Panc1 (cell line): ENCODE measurements at regions not wholly inside any gene's neighbourhood (a gene's known extent, or its start where the extent isn't known, plus 50 kb on each side); places are given as distances from the start of the nearest gene placed in this dataset.

Experiments used
- ATAC-seq: fragments of 200-7000 bp; cut with Tn5 transposase; 2 replicates; pipeline ENCODE4 v1.9.1; 2020; ENCODE audit warnings: mild to moderate bottlenecking, moderate library complexity
- BruUV-seq: library from RNA; stranded (reverse); fragments of 400-500 nt; replicated peaks from 2 replicates; lab custom pipeline; 2021; lab: Mats Ljungman, UMichigan
- CTCF ChIA-PET: fragments of 300-600 bp; sonication (Branson Sonifier 250); formaldehyde crosslinking; loops from one replicate; lab custom pipeline; 2022; ENCODE audit warnings: antibody characterized with exemption; lab: Charles Lee
- POLR2A ChIA-PET: fragments of 300-600 bp; sonication (Branson Sonifier 250); formaldehyde crosslinking; loops from one replicate; lab custom pipeline; 2022; ENCODE audit warnings: antibody characterized with exemption; lab: Charles Lee
- DNase-seq: peaks from one replicate; pipeline ENCODE4 v3.0.0-alpha.2; 2010; ENCODE audit warnings: low read depth, low spot score
- H3K27ac ChIP-seq: 2 replicates; pipeline ENCODE4 v1.5.1; 2011; ENCODE audit warnings: mild to moderate bottlenecking, low read length, inconsistent platforms
- H3K27me3 ChIP-seq: fragments of 200-500 bp; sonication (Bioruptor generic); 2 replicates; pipeline ENCODE4 v1.6.0; 2014; ENCODE audit warnings: low read length, inconsistent platforms; ENCODE audit not compliant: control insufficient read depth, insufficient read depth
- H3K36me3 ChIP-seq: fragments of 200-500 bp; sonication (Bioruptor generic); 2 replicates; pipeline ENCODE4 v1.5.1; 2014; ENCODE audit warnings: inconsistent platforms, mild to moderate bottlenecking, low read length, moderate library complexity; ENCODE audit not compliant: control insufficient read depth, insufficient read depth
- H3K4me1 ChIP-seq: 2 replicates; pipeline ENCODE4 v1.5.1; 2011; ENCODE audit warnings: inconsistent platforms, mild to moderate bottlenecking, low read length, moderate library complexity; ENCODE audit not compliant: control insufficient read depth, insufficient read depth
- H3K4me3 ChIP-seq, 2 experiments: 2 replicates each; pipeline ENCODE4 v1.5.1; 2011 to 2012; ENCODE audit warnings: low read depth in 2 of 2, low read length in 2 of 2, mild to moderate bottlenecking in 2 of 2, inconsistent platforms in 1 of 2, moderate library complexity in 1 of 2
- H3K9me3 ChIP-seq: fragments of 200-500 bp; sonication (Bioruptor generic); 2 replicates; pipeline ENCODE4 v1.5.1; 2014; ENCODE audit warnings: low read depth, mild to moderate bottlenecking, inconsistent platforms, low read length, moderate library complexity; ENCODE audit not compliant: control insufficient read depth, insufficient read depth
- CTCF ChIP-seq: fragments of 450-650 bp; IDR thresholded peaks from 2 replicates; pipeline ENCODE4 v1.5.1; 2017; ENCODE audit warnings: mild to moderate bottlenecking
- POLR2AphosphoS5 ChIP-seq: IDR thresholded peaks from 2 replicates; pipeline ENCODE4 v1.6.1; 2012; ENCODE audit warnings: mild to moderate bottlenecking, low read depth, low read length, moderate library complexity
- REST ChIP-seq, 2 experiments: IDR thresholded peaks; 2 replicates each; pipeline ENCODE4 v1.6.1; 2011 to 2012; ENCODE audit warnings: low read depth in 2 of 2, control low read depth in 1 of 2, low read length in 1 of 2, mild to moderate bottlenecking in 1 of 2, moderate library complexity in 1 of 2; ENCODE audit not compliant: insufficient read depth in 1 of 2
- SIN3A ChIP-seq: IDR thresholded peaks from 2 replicates; pipeline ENCODE4 v1.6.1; 2012; ENCODE audit warnings: low read depth, mild to moderate bottlenecking, low read length, moderate library complexity, borderline replicate concordance; ENCODE audit not compliant: insufficient read depth
- TCF7L2 ChIP-seq: IDR thresholded peaks from 2 replicates; pipeline ENCODE4 v1.6.1; 2011; ENCODE audit warnings: mild to moderate bottlenecking, low read depth, low read length, inconsistent platforms
- in situ Hi-C: cut with HindIII; loops from 2 replicates; pipeline ENCODE4 v1.10.0; 2016; ENCODE audit warnings: low sequenced_read_pairs, low pct_unique_long_range_greater_than_20kb
- intact Hi-C: fragments of 100-400 bp; cut with micrococcal nuclease; formaldehyde crosslinking; loops from one replicate; pipeline ENCODE4 v1.10.0; 2022; ENCODE audit not compliant: unreplicated experiment

- POLR2A ChIA-PET, result no interaction called here
- no peak overlapping the region for H3K4me3 ChIP-seq
- H3K4me1 ChIP-seq, result no peaks in the 10 kb centered on the region
- ATAC-seq (no peak), DNase-seq (no peak)
- no peak for TF ChIP-seq REST (IDR thresholded peaks at IDR 0.05; ENCODE audit: insufficient read depth in 1 of 2, low read depth in 2 of 2, low read length in 1 of 2)
- TF ChIP-seq TCF7L2, result no peak
- TF ChIP-seq POLR2AphosphoS5, result no peak
- no peak for TF ChIP-seq SIN3A
- no peak for TF ChIP-seq CTCF
- H3K9me3 ChIP-seq, result no peaks in the 10 kb centered on the region
- H3K27me3 ChIP-seq, result peaks cover 7% of the 10 kb centered on the region; the same call in 1 of the 2 replicates
- CTCF ChIA-PET, result no interaction called here
- in situ Hi-C loops, result no loop called here
- BruUV-seq, result no TSS peak
- H3K27ac ChIP-seq, result no peak overlapping the region
- intact Hi-C loops, result no loop called here
- H3K36me3 ChIP-seq, result no peaks in the 10 kb centered on the region; the same call in 1 of the 2 replicates
Measured at GRCh38 chr7:81873559-81873958, 103.7 kb upstream of the HGF start.

- Histone ChIP-seq H3K4me3 (no peak overlapping the region), H3K27me3 (0 out of 2 replicates have a peak, but pooled peaks cover 2% of the 10 kb centered on the region), H3K36me3 (no peaks in the 10 kb centered on the region; the same call in 1 of the 2 replicates), H3K27ac (no peak overlapping the region), H3K9me3 (no peaks in the 10 kb centered on the region), H3K4me1 (no peaks in the 10 kb centered on the region)
- no peak for TF ChIP-seq POLR2AphosphoS5
- TF ChIP-seq SIN3A, result no peak
- no peak for TF ChIP-seq CTCF
- TF ChIP-seq TCF7L2, result no peak
- no peak for TF ChIP-seq REST (IDR thresholded peaks at IDR 0.05; ENCODE audit: insufficient read depth in 1 of 2, low read depth in 2 of 2, low read length in 1 of 2)
- intact Hi-C loops, result no loop called here
- POLR2A ChIA-PET, result no interaction called here
- in situ Hi-C loops, result no loop called here
- no TSS peak for BruUV-seq
- ATAC-seq, result no peak
- CTCF ChIA-PET, result no interaction called here
- DNase-seq, result no peak
Measured at GRCh38 chr7:81871606-81872265, 101.9 kb upstream of the HGF start.
